HUES6 (cell line): ENCODE measurements at regions not wholly inside any gene's neighbourhood (a gene's known extent, or its start where the extent isn't known, plus 50 kb on each side); places are given as distances from the start of the nearest gene placed in this dataset.
"Not testable (repeated sequence)": the region's sequence is repeated elsewhere in the genome, so short reads cannot be mapped to it uniquely, and the experiment has no call there.

Experiments
- H3K27ac ChIP-seq: 2 replicates; pipeline ENCODE4 v1.7.0; 2013; ENCODE audit warnings: low read depth, mild to moderate bottlenecking, low read length, inconsistent platforms
- H3K27me3 ChIP-seq: 2 replicates; pipeline ENCODE4 v1.6.1; 2013; ENCODE audit warnings: low read length; ENCODE audit not compliant: control insufficient read depth, insufficient read depth
- H3K36me3 ChIP-seq: 2 replicates; pipeline ENCODE4 v1.6.1; 2013; ENCODE audit warnings: low read length; ENCODE audit not compliant: control insufficient read depth, insufficient read depth
- H3K4me1 ChIP-seq: 2 replicates; pipeline ENCODE4 v1.6.1; 2013; ENCODE audit warnings: low read length; ENCODE audit not compliant: control insufficient read depth, insufficient read depth
- H3K4me3 ChIP-seq: 2 replicates; pipeline ENCODE4 v1.5.1; 2013; ENCODE audit warnings: low read depth, low read length
- H3K9ac ChIP-seq: one replicate; pipeline ENCODE4 v1.6.1; 2013; ENCODE audit warnings: mild to moderate bottlenecking, low read length
- H3K9me3 ChIP-seq: 2 replicates; pipeline ENCODE4 v1.6.1; 2013; ENCODE audit warnings: low read depth, low read length; ENCODE audit not compliant: control insufficient read depth, insufficient read depth

- not testable (repeated sequence) for H3K27ac ChIP-seq, H3K4me3 ChIP-seq, H3K9ac ChIP-seq, H3K36me3 ChIP-seq, H3K4me1 ChIP-seq, H3K27me3 ChIP-seq
- peaks cover 25% of the 10 kb centered on the region; the same call in 1 of the 2 replicates for H3K9me3 ChIP-seq
Observed at GRCh38 chr11:109714444-109714843, 292.5 kb downstream of the C11orf87 start.

- not testable (repeated sequence) for H3K4me1 ChIP-seq, H3K36me3 ChIP-seq, H3K4me3 ChIP-seq, H3K27me3 ChIP-seq, H3K27ac ChIP-seq, H3K9ac ChIP-seq
- H3K9me3 ChIP-seq: peaks cover 25% of the 10 kb centered on the region; the same call in 1 of the 2 replicates
Observed at GRCh38 chr11:109715424-109715823, 293.4 kb downstream of the C11orf87 start.

GRCh38 chr11:109726061-109726460, 304.1 kb downstream of the C11orf87 start:
- Histone ChIP-seq H3K4me3 (no peak overlapping the region), H3K27me3 (no peaks in the 10 kb centered on the region), H3K4me1 (no peaks in the 10 kb centered on the region), H3K27ac (no peak overlapping the region), H3K9ac (no peak overlapping the region), H3K9me3 (no peaks in the 10 kb centered on the region), H3K36me3 (no peaks in the 10 kb centered on the region)

GRCh38 chr11:109728056-109728455, 306.1 kb downstream of the C11orf87 start:
- Histone ChIP-seq H3K27ac (no peak overlapping the region), H3K27me3 (no peaks in the 10 kb centered on the region), H3K4me3 (no peak overlapping the region), H3K9me3 (no peaks in the 10 kb centered on the region), H3K4me1 (no peaks in the 10 kb centered on the region), H3K36me3 (no peaks in the 10 kb centered on the region), H3K9ac (no peak overlapping the region)

GRCh38 chr11:109729761-109730160, 307.8 kb downstream of the C11orf87 start:
- Histone ChIP-seq H3K4me1 (no peaks in the 10 kb centered on the region), H3K27ac (no peak overlapping the region), H3K9ac (no peak overlapping the region), H3K9me3 (no peaks in the 10 kb centered on the region), H3K27me3 (no peaks in the 10 kb centered on the region), H3K4me3 (no peak overlapping the region), H3K36me3 (no peaks in the 10 kb centered on the region)

- no peaks in the 10 kb centered on the region for H3K36me3 ChIP-seq
- H3K27ac ChIP-seq: no peak overlapping the region
- H3K9ac ChIP-seq: no peak overlapping the region
Observed at GRCh38 chr11:109730669-109731068, 308.7 kb downstream of the C11orf87 start.

GRCh38 chr11:109731451-109731850, 309.5 kb downstream of the C11orf87 start:
- H3K36me3 ChIP-seq: no peaks in the 10 kb centered on the region
- H3K27ac ChIP-seq: no peak overlapping the region
- H3K4me1 ChIP-seq: no peaks in the 10 kb centered on the region
- no peak overlapping the region for H3K4me3 ChIP-seq
- H3K9ac ChIP-seq: no peak overlapping the region
- H3K27me3 ChIP-seq: no peaks in the 10 kb centered on the region
- no peaks in the 10 kb centered on the region for H3K9me3 ChIP-seq

More at GRCh38 chr11:109730669-109731068, 308.7 kb downstream of the C11orf87 start:
- no peaks in the 10 kb centered on the region for H3K4me1 ChIP-seq
- H3K9me3 ChIP-seq: no peaks in the 10 kb centered on the region
- H3K4me3 ChIP-seq: no peak overlapping the region
- H3K27me3 ChIP-seq: no peaks in the 10 kb centered on the region

- Histone ChIP-seq H3K4me3 (no peak overlapping the region), H3K9ac (no peak overlapping the region), H3K27me3 (no peaks in the 10 kb centered on the region), H3K36me3 (no peaks in the 10 kb centered on the region), H3K9me3 (no peaks in the 10 kb centered on the region), H3K27ac (no peak overlapping the region), H3K4me1 (no peaks in the 10 kb centered on the region)
Observed at GRCh38 chr11:109733245-109733644, 311.3 kb downstream of the C11orf87 start.

GRCh38 chr11:109734566-109734965, 312.6 kb downstream of the C11orf87 start:
- Histone ChIP-seq H3K36me3 (no peaks in the 10 kb centered on the region), H3K4me1 (no peaks in the 10 kb centered on the region), H3K27ac (no peak overlapping the region), H3K9ac (no peak overlapping the region), H3K4me3 (no peak overlapping the region), H3K9me3 (no peaks in the 10 kb centered on the region), H3K27me3 (no peaks in the 10 kb centered on the region)

GRCh38 chr11:109735128-109735527, 313.1 kb downstream of the C11orf87 start:
- no peaks in the 10 kb centered on the region for H3K27me3 ChIP-seq
- no peak overlapping the region for H3K27ac ChIP-seq
- H3K9me3 ChIP-seq: no peaks in the 10 kb centered on the region
- no peaks in the 10 kb centered on the region for H3K4me1 ChIP-seq
- no peak overlapping the region for H3K9ac ChIP-seq
- no peaks in the 10 kb centered on the region for H3K36me3 ChIP-seq
- no peak overlapping the region for H3K4me3 ChIP-seq

GRCh38 chr11:109739379-109739778, 317.4 kb downstream of the C11orf87 start:
- Histone ChIP-seq H3K4me1 (no peaks in the 10 kb centered on the region), H3K9ac (no peak overlapping the region)

More at GRCh38 chr11:109739379-109739778, 317.4 kb downstream of the C11orf87 start:
- H3K27ac ChIP-seq: no peak overlapping the region
- no peaks in the 10 kb centered on the region for H3K27me3 ChIP-seq
- H3K9me3 ChIP-seq: no peaks in the 10 kb centered on the region
- H3K36me3 ChIP-seq: no peaks in the 10 kb centered on the region
- no peak overlapping the region for H3K4me3 ChIP-seq
